ENCODE measurements at regions not wholly inside any gene's neighbourhood (a gene's known extent, or its start where the extent isn't known, plus 50 kb on each side); places are given as distances from the start of the nearest gene placed in this dataset.

- TF ChIP-seq, protein P1, sequence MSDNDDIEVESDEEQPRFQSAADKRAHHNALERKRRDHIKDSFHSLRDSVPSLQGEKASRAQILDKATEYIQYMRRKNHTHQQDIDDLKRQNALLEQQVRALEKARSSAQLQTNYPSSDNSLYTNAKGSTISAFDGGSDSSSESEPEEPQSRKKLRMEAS (IDR thresholded peaks at IDR 0.05), result no peak
- TF ChIP-seq TAF1 (conservative IDR thresholded peaks at IDR 0.05), result no peak
- no peak for TF ChIP-seq YY1 (IDR thresholded peaks at IDR 0.05)
Measured at GRCh38 chr11:130666781-130667251, 218.4 kb downstream of the ADAMTS15 start.
